HG03159 (cell line): ENCODE measurements at regions not wholly inside any gene's neighbourhood (a gene's known extent, or its start where the extent isn't known, plus 50 kb on each side); places are given as distances from the start of the nearest gene placed in this dataset.
"Not testable (repeated sequence)": the region's sequence is repeated elsewhere in the genome, so short reads cannot be mapped to it uniquely, and the experiment has no call there.

Source experiments
- ATAC-seq: cut with Tn5 transposase; IDR thresholded peaks from one replicate; pipeline ENCODE4 v1.9.1; 2021; ENCODE audit warnings: mild to moderate bottlenecking, moderate library complexity; ENCODE audit not compliant: unreplicated experiment

DNA sequence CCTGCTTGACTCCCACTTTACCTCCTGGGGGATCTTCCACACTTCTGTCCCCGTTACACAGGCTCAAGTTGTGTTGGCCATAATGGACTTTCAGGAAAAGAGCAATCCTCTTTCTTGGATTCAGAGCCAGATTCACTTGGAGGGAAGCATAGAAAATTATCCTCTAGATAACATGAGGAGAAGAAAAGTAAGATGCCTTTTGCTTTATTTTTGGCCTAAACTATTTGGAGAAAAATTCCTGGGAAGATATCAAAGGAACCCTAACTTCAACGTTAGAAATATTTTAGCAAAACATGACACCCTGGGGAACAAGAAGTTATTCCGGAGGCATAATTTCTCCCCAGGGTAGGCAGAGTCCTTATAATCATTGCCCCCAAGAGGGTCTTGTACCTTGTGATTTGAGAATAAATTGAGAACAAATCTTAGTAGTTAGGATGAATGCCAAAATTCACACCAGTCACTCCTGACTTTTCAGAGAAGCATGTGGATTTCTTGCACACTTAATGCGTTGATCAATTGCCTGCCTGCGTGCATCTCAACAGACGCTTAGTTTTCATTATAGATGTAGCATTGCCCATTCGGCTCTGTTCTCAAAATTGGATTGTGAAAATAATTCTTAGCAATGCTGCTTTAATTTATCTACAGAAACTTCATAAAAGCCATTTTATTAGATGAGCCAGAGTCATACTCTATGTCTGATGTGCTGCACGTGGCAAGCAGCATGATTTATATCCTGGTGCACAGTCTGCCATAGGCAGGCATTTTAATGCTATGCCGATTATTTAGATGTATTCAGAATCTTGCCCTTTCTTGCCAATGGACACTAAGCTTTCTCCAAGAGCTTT, 224.4 kb downstream of the C7orf25 start:
- ATAC-seq: no peak

DNA sequence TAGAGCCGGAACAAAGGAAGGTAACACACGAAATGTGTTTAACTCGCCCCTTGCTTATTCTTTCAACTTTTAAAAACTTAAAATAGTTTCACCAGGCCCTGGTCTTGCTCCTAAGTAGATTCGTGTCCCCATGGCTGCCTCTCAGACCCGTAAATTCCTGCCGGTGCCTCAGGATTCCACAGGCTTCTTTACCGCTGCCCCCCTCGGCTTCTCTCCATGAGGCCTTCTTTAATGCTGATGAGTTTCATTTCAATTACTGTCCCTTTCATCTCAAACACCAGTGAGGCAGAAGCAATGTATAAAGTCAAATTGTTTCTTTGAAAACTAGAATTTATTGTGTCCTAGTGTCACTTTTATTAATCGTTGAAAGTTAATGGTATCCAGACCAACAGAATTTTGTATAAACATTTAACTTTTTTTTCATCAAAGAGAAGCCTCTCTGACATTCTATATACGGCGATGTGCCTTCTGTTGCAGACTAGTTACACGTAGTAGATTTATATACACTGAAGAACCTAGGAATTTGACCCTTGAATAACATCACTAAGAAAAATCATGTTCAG, 225.2 kb downstream of the C7orf25 start:
- ATAC-seq: no peak

DNA sequence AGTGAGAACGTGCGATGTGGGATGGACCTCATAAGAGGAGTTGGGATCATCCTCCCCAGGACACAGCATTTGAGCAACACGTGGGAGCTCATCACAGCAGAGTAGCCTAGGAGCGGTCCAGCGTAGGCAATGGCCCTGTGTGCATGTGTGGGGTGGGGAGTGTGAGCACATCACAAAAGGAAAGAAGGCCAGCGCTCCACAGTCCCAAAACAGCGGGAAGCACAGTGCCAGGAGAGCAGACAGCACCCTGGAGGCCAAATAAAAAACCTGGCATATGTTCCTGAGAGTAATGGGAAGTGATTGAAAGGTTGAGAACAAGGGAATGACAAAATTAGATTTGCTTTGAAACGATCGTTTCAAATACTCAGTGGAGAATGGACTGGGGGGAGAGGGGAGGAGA, 226.0 kb downstream of the C7orf25 start:
- ATAC-seq: no peak

DNA sequence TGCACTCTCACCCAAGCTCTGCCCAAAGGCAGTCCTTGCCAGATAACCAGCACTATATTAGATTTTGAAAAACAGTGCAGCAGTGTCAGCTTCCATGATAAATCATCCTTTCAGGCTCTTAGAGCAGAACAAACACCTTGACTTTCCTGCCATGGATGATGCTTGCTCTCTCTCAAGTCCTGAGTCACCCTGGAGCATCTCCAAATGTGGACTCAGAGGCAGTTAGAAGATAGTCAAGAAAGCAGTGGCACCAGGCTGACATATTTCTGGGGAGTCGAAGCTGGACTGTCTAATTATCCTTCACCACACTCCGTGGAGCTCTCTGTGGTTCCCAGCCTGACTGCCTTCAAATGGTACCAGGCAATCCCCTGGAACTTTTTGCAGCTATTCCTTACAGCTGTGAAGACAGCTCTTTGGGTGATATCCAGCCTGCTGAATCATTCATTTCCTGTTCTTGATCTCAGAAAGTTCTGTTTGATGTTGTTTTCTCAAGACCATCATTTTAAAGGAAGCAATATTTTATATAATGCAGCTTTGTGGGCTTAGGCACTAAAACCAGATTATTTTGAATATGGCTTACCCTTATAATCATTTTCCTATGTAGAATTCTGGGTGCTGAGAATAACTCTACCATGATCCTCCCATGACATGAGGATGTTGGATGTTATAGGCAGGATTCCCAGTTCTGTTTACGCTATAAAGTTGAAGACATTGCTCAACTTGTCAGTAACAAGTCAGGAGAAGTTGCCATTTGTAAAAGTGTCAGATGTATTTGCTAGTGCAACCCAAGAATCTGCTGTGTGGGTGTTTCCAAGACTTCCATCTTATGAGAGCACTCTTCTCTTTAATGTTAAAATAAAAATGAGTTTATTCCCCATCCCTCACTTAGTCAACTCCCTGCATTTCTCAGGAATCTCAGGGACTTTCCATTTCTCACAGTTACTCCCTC, 233.8 kb downstream of the C7orf25 start:
- ATAC-seq: no peak

DNA sequence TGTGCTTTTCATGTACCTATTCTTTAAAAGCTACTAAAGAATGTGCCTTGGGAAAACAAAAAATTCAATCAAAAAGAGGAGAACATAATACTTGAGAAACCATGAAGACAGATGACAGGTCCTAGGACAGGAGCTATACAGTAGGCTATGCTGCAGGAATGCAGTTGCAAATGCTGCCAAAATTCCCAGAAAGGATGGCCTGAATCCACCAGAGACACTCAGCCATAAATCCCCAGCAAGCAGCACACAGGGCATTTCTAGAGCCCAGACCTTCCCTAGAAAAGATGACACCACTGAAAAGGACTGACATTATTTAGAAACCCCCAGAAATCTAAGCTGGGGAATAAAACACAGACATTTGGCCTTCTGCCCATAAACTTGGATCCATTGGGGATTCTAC, 237.3 kb downstream of the C7orf25 start:
- no peak for ATAC-seq

DNA sequence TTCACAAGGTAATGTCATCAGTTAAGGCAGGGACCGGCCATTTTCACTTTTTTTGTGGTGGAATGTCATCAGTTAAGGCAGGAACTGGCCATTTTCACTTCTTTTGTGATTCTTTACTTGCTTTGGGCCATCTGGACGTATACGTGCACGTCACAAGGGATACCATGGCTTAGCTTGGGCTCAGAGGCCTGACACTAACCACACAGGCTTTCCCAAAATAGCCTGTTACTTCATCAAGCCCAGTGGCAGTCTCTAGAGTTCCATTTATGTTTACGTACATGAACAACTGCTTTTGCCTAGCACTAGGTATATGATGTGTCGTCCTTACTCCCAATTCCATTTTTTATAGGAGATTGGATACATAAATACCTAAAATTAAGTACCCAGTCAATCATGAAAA, 237.9 kb downstream of the C7orf25 start:
- ATAC-seq: no peak

DNA sequence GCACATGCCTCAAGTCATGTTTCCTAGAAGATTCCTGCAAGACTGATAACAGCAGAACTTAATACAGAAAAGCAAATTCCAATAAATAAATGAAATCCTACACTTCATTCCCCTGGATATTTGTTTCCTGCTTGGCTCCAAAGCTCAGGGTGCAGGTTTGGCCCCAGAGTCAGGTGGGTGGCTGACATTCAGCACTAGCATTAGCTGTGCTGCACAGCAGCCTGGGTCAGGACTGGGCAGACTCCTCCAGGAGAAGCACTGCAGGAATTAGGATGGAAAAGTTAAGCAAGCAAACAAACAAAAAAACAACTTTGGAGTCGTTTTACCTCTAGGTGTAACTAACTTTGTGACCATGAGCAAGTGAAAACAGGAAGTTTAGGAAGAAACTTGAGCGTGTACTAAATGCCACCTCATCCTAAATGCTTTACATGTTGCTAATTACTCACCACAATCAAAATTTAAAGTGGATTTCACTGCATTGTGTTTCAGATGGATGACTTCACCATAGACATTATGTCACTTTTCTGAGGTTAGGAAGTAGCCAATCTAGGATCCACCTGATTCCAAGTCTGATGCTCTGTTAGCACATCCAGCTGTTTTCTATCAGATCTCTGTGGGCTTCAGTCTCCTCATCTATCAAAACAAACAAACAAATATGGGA, 239.4 kb downstream of the C7orf25 start:
- ATAC-seq: no peak

DNA sequence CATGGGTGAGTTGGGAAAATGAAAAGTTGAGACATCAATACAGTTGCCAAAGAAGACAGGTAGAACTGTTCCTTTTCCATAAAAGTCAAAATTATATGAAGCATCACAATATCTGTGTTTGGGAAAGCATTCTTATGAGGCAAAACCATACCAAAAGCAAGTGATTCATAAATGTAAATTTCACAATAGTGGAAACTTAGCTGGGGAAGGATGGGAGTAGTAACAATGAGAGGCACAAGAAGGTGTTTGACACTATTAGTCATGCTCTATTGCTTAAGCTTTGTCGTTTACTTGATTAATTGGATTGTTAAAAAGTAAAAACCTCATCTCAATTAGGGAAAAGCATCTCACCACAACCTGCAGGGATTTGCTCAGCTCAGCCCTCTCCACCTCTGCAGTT, 240.2 kb downstream of the C7orf25 start:
- ATAC-seq: no peak

DNA sequence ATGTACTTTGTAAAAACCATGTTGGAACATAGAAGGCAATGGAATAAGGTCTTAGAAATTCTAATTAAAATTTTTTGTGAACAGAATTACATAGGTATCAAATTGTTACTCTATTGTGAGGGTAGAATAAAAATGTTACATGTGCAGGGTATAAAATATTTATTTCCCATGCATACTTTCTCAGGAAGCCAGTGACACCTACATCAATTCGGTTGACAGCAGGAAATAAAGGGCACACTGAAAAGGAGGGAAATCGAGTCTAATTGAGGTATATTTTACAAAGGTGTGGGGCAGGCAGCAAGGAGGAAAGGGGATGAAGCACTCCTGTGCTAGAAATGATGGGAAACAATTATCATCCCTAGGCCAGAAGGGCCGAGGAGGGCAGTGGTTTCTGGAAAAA, 244.9 kb downstream of the C7orf25 start:
- no peak for ATAC-seq

DNA sequence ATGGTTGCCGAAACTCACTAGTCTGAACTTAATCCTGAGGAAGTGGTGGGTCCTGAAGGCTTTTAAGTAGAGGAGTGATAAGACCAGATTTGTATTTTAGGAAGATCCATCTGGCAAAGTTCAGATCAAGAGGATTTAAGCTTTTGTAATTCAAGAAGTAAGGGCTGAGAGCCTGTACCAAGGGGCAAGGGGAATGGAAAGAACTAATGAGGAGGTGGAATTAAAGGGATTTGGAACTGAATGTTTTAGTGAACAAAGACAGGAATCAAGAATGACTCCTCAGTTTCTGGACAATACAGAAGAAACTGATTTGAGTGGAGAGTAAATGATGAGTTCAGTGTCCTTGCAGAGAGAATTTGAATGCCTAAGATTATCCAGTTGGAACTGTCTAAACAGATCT, 249.0 kb downstream of the C7orf25 start:
- ATAC-seq: no peak

DNA sequence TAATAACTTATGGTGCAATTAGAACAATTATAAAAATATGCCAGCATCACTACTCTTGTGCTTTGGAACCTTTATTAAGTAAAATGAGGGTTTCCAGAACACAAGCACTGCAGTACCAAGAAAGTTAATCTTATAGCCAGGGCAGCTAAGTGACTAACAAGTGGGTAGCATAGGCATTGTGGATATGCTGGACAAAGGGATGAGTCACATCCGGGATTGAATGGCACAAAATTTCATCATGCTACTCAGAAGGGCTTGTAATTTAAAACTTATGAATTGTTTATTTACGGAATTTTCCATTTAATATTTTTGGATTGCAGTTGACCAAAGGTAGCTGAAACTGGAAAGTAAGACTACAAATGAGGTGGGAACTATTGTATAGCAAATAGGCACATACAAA, 250.6 kb downstream of the C7orf25 start:
- no peak for ATAC-seq

DNA sequence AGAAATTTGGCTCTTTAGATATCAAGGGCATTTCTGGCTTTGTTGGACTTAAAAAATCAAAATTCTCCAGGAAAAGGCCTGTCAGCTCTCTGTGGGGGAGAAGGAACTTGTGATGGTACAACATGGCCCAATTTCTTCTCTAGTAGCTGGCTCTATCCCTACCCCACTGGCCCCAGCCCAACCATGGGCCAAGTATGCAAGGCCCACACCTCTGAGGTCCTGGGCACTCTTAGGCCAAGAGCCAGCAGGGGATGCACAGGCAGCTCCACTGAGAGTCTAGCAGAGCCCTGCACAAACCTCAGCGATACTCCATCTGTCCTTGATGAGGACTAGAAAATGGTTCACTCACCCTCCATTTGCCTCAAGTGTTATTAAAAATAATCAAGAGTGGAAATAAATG, 261.2 kb downstream of the C7orf25 start:
- ATAC-seq: no peak

DNA sequence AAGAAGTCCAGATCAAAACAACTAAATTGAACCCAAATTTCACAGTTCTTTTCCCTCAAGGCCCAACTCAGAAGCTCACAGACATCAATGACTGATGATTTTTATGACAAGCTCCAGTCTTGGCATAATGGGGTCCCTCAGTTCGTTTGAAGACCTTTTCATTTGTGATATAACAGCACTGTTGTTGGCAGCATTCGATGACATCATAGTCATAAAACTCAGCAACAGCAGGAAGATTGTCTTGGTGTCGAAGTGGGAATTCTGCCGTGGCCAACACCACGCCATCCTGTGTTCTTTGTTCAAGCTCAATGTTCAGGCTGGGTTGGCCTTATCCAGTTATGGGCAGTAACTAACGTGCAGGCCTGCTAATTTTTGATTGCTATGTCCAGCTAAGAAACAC, 261.7 kb downstream of the C7orf25 start:
- ATAC-seq: no peak

DNA sequence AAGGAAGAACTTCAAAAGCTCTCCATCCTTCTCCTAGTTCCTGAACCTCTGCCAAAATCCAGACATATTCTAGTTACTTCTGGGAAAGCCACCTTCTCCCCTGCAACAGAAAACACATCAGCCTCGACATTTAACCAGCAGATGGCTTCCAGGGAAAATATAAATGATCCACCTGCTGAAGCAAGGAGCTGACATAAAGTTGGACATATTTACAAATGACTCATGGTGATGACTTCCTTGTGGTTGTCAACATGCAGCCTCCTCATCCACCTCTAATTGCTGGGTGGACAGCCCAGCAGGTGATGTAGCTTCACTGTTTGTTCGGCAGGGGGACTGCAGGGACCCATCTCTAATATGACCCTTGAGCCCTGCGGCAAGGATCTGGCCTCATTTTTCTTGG, 266.0 kb downstream of the C7orf25 start:
- ATAC-seq: no peak

DNA sequence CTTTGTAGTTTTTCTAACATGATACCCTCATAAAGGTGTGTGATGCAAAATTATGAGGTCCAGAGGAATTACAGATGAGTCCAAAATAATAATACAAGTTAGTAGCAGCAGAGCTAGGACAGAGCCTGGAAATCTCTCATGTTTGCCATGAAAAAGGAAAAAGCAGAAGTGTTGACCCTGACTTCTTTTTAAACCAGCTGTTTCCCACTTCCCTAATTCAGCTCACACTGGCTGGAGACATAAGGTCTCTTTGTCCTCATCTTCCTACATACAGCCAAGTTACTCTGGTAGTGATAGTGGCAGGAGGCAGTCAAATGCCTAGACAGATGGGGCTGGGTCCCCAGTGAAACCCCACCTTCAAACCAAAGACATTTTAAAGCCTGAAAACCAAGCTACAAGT, 269.2 kb downstream of the C7orf25 start:
- no peak for ATAC-seq

DNA sequence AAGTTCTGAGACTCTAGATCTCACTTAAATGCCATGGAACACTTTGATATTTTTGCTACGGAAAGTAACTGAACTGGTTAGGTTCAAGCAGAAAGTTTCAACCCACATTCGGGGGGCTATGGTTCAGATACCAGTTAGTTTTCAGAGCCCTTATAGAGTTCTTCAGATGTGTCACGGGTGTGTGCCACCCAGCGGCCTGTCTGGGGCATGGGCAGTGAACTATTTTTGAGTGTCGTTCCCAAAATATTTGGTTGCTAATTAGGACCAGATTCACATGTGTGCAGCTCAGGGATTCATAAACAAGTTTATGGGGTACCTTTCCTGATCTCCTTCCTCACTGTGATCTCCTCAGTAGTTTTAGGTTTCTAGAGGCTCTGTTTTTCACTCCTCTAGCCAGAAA, 271.9 kb downstream of the C7orf25 start:
- ATAC-seq: no peak

DNA sequence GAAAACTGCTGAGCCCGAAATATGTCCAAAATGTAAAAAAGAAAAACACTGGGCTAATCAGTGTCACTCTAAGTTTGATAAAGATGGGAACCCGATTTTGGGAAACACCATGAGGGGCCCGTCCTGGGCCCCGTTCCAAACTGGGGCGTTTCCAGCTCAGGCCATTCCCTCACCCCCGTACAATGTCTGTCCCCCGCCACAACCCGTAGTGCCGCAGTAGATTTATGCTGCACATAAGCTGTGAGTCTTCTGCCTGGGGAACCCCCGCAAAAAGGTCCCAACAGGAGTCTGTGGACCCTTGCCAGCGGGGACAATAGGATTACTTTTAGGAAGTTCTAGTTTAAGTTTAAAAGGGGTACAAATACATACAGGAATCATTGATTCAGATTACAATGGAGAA, 275.5 kb downstream of the C7orf25 start:
- ATAC-seq: not testable (repeated sequence)

DNA sequence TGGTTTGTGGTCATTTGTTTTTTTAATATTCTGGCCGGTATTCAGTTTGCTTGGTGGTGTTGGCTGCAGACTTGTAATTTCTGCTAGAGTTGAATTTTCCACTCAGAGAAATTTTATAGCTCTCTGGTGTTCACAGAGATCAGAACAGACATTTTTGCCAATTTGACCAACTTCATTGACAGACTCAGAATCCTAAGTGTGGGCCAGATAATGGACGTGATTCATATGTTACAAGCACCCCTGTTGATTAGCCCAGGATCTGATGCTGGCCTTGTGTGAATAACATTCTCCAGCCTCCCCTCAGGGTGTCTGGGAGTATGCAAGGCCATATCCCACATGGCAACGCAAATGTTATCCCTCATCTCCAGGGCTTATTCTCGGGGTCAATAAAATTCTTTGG, 283.8 kb downstream of the C7orf25 start:
- no peak for ATAC-seq

DNA sequence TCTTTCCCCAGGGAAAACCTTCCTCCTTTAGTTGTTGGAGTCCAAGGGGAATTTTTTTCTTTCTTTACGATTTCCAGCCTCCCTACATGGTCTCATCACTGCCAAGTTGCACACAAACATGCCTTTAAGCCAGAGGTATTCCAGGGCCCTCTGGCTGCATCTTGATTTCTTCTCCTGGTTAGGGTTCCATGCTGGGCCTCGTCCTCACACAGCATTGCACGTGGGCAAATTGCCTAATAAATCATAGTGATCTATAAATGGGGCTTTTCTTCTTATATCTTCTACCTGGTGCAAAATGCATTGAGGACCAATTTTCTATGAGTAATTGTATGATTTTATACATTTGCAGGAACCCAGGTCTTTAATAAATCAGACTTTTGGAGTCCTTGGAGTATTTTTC, 284.2 kb downstream of the C7orf25 start:
- no peak for ATAC-seq

DNA sequence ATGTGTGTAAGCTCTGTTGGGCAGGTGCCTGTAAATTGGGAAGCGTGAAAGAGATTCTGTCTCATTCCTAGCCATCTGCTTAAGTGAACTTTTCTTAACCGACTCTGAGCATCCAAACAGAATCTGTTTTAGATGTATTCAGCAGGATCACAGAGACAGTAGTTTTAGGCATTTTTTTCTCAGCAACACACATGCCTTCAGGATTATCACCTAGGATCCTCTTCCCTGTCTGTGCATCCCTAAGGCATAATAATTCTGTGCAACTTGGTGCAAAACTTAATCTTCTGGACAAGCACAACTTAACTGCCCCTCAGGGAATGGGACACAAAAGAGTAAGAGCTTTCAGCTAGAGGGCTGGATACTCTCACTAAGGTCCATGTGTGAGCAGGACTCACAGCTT, 284.8 kb downstream of the C7orf25 start:
- ATAC-seq: no peak

DNA sequence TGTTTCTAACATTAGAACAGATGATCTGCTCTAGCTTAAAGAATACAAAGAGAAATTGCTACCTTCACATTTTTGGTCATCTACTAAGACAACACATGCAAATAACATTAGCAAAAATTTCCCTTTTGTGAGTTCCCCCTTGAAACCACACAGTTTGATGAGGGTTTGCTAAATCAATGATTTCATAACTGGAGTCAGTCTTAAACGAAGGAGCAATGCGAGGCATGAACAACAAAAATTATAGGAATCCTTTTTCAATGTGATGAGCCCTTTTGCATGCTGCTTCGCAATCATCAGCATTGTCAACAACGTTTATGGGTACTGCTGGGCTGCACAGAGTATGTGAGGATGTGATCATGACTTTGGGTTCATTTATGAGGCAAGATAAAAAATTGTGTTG, 286.4 kb downstream of the C7orf25 start:
- ATAC-seq: no peak
